ENCODE measurements at regions not wholly inside any gene's neighbourhood (a gene's known extent, or its start where the extent isn't known, plus 50 kb on each side); places are given as distances from the start of the nearest gene placed in this dataset.
"Not testable (repeated sequence)": the region's sequence is repeated elsewhere in the genome, so short reads cannot be mapped to it uniquely, and the experiment has no call there.

GRCh38 chr18:30419399-30419798 is 623.1 kb downstream of the DSC3 start:
- DNase-seq, result not testable (repeated sequence)

DNA sequence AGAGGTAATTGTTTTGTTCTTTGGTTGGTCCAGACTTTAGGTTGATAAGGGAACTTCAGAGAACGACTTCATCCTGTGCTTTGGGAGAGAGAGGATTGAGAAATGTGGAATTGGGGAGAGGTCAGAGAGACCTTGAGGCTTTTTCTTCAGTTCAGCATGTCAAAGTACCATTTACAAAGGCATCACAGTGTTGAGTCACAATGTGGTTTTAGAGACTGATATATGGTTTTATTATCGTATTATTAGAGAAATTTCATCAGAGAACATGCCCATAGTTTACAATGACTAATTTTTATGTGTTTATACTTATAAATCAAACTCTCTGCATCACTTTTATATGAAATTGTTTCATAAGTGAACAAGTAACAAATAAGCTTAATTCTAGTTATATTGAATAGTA is 626.6 kb downstream of the DSC3 start:
- no peak for DNase-seq

DNA sequence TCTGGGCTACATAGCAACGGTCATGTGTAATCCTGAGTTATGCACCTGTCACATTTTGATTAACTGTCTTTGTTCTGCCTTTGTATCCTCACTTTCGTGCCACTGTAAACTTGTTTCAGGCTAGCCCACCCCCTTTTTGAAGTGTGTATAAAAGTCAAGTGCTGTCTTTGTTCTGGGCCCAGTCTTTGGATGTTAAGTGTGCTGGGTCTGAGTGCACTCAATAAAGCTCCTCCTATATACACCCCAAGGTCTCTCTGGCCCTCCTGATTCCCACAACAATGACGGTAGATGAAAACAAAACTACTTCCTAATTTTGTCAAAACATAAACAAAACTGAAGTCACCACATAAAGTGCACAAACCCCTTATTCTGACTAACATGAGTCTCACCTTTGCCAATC is 633.4 kb downstream of the DSC3 start:
- no peak for DNase-seq

GRCh38 chr18:30406728-30407127 is 635.8 kb downstream of the DSC3 start:
- DNase-seq, result no peak

GRCh38 chr18:30405038-30405437 is 637.5 kb downstream of the DSC3 start:
- DNase-seq, result no peak

GRCh38 chr18:30404422-30404821 is 638.1 kb downstream of the DSC3 start:
- peak in 1 of 3 experiments; percentile 19 for DNase-seq

DNA sequence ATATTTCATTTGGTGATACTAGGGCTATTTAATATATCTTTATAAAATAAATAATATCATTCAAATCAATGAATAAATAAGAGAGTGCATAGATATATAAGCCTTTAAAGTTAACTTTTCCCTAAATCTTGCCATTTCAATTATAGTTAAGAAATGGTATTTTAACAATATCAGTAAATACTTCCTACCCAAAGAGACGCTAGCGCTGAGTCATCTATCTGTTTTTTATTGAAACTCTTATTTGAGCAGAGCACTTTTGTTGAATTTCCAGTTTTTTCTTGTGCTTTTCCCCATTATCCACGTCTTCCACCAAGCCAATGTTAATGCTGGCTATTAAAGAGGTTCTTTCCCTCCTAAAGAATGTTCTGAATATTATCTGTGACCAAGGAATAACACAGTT is 639.3 kb downstream of the DSC3 start:
- DNase-seq, result no peak

DNA sequence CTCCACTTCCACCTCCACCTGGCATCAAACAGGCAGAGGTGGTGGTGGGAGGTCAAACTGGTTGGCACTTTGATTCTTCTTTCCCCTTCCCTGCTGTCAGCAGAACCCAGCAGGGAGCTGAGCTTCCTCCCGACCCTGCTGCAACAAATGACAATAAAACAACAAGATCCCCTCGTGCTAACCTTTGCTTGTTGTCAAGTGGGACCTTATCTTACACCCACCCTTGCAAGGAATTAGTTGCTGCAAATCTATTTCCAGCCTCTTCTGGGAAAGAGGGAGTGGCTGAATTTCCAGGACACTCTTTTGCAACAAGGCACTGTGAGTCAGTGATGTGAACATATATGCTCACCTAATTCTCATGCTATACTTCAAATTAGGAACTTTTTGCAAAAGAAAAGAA is 655.1 kb downstream of the DSC3 start:
- DNase-seq, result no peak

DNA sequence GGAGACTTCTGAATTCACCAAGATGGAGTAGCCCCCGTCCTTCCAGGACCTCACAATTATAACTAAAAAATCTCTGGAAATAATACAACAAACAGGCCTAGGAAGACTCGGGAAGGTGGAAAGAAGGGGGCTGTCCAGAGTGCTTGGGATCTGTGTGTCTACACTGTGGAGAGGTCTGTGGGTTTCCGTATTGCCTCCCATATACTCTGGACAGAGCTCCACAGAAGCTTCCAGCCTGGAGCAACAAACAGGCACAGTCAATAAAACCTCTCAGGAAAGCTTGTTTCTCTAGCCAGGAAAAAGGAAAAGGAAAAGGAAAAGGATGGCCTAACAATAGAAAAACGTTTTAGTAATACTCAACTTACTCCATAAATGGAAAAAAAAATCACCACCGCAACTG is 655.9 kb downstream of the DSC3 start:
- DNase-seq, result no peak

GRCh38 chr18:30385684-30386083 is 656.9 kb downstream of the DSC3 start:
- DNase-seq, result no peak

GRCh38 chr18:30381826-30382225 is 660.7 kb downstream of the DSC3 start:
- no peak for DNase-seq

DNA sequence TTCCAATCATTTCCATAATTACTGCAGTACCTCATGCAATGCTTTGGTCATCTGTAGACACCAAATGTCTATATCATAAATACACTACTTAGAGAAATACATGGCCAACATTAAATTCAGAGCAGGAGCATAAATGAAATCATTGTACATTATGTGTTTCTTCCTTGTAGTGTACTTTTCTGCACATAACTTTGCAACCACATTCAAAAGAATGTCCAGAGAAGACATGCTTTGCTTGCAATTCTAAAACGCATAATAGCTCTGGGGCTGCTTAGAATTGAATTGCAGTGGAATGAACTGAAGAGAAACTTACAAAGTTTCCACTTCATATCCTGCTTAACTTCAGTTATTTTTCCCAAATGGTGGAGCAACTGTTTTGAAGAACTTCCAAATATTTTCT is 664.4 kb downstream of the DSC3 start:
- DNase-seq, result no peak

GRCh38 chr18:30376515-30376914 is 666.0 kb downstream of the DSC3 start:
- DNase-seq, result peak in 2 of 3 experiments; percentile 74 to 93

- DNase-seq, result no peak
These were observed 680.5 kb downstream of the DSC3 start for GRCh38 chr18:30361864-30362540.

GRCh38 chr18:30359521-30359920 is 683.0 kb downstream of the DSC3 start:
- no peak for DNase-seq

GRCh38 chr18:30358555-30358954 is 684.0 kb downstream of the DSC3 start:
- peak in 1 of 3 experiments; percentile 21 for DNase-seq

DNA sequence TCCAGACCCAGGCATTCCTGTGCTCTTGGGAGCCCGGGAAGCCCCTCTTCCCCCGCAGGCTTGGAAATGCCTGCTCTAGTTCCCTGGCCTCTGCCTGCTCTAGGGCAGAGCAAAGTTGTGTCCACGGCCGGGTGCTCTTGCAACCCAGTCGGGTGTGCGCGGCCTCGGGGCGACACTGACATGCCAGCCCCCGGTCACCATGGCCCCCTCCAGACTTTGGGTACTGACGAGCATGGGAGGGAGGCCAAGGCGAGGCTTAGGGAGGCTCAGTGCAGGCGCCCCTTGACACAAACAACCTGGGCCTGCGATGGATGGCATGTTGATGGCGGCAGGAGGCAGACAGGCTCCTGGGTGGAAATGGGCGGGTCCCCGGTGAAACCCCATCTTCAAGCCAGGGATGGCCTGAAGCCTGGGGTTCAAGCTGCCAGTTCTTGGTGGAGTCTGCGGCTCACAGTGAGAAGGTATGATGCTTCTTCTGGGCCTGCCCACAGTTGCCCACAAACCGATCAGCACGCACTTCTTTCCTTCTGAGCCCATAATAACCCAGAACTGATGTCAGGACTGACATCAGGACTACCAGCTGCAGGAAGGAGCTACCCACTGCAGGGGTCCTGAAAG is 689.9 kb downstream of the DSC3 start:
- no peak for DNase-seq

- no peak for DNase-seq
These were observed 692.3 kb downstream of the DSC3 start for GRCh38 chr18:30350263-30350662.

DNA sequence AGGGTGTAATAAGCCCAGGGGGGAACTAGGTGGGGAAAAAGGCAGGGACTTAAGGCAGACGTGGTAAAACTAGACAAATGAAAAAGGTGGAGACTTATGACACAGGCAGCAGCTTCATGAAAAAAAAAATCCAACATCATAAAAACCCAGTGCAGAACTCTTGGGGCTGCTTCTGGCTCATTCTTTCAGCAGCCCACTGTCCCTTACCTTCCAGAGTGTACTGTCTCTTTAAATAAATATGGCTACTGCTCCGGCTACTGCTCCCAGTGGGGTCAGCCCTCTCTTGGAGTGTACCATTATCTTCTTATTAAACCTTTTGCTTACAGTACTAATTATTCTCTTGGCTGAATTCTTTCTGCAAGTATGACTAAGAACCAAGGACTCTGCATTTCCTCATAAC is 699.5 kb downstream of the DSC3 start:
- no peak for DNase-seq

DNA sequence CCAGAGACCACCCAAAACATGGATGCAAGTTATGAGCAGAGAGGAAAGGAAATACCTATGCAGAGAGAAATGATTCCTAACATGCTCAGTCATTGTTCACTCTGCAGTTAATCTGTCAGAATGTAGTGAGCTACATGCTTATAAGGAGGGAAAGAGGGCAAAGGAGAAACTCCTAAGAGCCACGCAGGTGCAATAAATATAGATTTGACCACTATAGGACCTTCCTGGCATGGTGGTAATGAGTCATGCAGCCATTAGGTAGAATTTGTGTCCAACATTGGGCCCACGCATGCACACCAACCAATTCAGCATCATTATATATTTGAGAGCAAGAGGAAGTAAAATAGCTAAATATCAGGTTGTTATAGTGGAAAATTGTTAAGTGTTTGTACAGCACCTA is 699.9 kb downstream of the DSC3 start:
- peak in 2 of 3 experiments; percentile 45 to 88 for DNase-seq

DNA sequence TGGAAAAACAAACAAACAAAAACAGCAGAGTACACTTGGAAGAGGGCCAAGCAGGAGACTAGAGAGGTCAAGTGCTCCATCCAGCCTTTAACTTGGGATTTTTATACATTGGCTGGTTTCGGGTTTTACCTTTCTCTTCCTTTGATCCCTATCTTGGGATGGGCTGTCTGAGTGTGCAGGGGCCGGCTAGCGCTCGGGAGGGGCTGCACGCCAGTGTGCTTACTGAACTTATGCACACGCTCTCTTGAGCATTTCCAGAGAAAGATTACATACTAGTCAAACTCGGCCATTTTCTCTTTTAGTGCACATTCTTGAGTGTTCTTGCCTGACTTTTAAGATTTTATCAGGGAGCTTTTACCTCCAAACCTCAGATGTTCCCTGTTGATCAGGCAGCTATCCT is 707.8 kb downstream of the DSC3 start:
- DNase-seq, result no peak

DNA sequence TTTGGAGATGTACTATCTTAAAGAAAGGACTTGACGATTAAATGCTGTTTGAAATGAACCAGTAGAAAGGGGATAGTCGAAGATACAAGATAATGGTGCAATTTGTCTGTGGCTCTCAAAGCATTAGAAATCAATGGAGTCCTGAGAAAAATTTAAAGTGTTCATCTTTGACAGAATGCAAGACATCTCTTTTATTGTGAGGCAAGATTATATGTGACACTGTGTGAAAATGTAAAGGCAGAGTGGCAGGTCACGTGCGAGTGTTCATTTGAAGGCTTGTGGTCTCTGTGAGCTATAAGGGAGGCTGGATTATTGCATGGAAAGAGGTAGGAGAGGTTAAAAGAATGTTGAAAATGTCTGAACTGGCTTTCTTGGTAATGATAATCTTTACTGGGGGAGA is 709.2 kb downstream of the DSC3 start:
- DNase-seq, result no peak

GRCh38 chr18:30328839-30329238 is 713.7 kb downstream of the DSC3 start:
- DNase-seq, result no peak

- no peak for DNase-seq
These were observed 740.4 kb downstream of the DSC3 start for GRCh38 chr18:30302181-30302580.

GRCh38 chr18:30298769-30299168 is 743.8 kb downstream of the DSC3 start:
- DNase-seq, result peak in 1 of 3 experiments; percentile 26

Measured in NCI-H1417 (cell line).